Heart right ventricle (tissue), 16 donors: ENCODE measurements at regions not wholly inside any gene's neighbourhood (a gene's known extent, or its start where the extent isn't known, plus 50 kb on each side); places are given as distances from the start of the nearest gene placed in this dataset.

ENCODE experiments used
- ATAC-seq, 8 donors: fragments of 200-7000 bp; cut with Tn5 transposase; one replicate each; pipeline ENCODE4 v1.9.1; 2020; ENCODE audit warnings: mild to moderate bottlenecking in 8 of 8, moderate library complexity in 8 of 8, moderate number of reproducible peaks in 1 of 8
- DNase-seq, 2 donors: peaks; one replicate each; pipeline ENCODE4 v3.0.0-alpha.2; 2020
- H3K27ac ChIP-seq, 10 donors: fragments of 200-600 bp; sonication (generic) in 2 of 10; one replicate each; pipeline versions ENCODE4 v1.5.0 to v1.8.0; 2020 to 2022; ENCODE audit warnings: mild to moderate bottlenecking in 3 of 10
- H3K27me3 ChIP-seq, 7 donors: fragments of 200-600 bp; one replicate each; pipeline ENCODE4 v1.8.0; 2021 to 2022; ENCODE audit warnings: mild to moderate bottlenecking in 2 of 7
- H3K36me3 ChIP-seq, 9 donors: fragments of 200-600 bp; sonication (generic) in 1 of 9; one replicate each; pipeline versions ENCODE4 v1.5.0 to v1.8.0; 2020 to 2022; ENCODE audit warnings: mild to moderate bottlenecking in 2 of 9
- H3K4me1 ChIP-seq, 9 donors: fragments of 200-600 bp; sonication (generic) in 1 of 9; one replicate each; pipeline versions ENCODE4 v1.5.0 to v1.8.0; 2020 to 2022; ENCODE audit warnings: mild to moderate bottlenecking in 4 of 9
- H3K4me3 ChIP-seq, 10 donors: fragments of 200-600 bp; sonication (generic) in 2 of 10; one replicate each; pipeline versions ENCODE4 v1.5.0 to v1.8.0; 2020 to 2022; ENCODE audit warnings: mild to moderate bottlenecking in 7 of 10, moderate library complexity in 2 of 10
- H3K9me3 ChIP-seq, 11 donors: fragments of 200-600 bp in 10 of 11; sonication (generic) in 2 of 11; one replicate each; pipeline versions ENCODE4 v1.5.0 to v1.8.0; 2013 to 2022; ENCODE audit warnings: mild to moderate bottlenecking in 2 of 11, control low read depth in 1 of 11, moderate library complexity in 1 of 11
- WGBS, 2 donors: extraction: QIAGEN DNeasy Blood & Tissue Kit; methylation state at CpG; one replicate each; pipeline ENCODE4 v1.1.7; 2013; ENCODE audit warnings: inconsistent platforms in 1 of 2; 5-methylcytosine and 5-hydroxymethylcytosine counted together
- intact Hi-C, 10 donors: fragments of 100-400 bp; cut with DNase I; formaldehyde crosslinking; loops; one replicate each; pipeline versions ENCODE4 v1.11.1 to v1.14.2; 2022
- TF ChIP-seq, protein P1 (sequence below), 9 donors: fragments of 200-600 bp; sonication (generic) in 2 of 9; IDR thresholded peaks; one replicate each; pipeline versions ENCODE4 v1.5.0 to v1.8.0; 2021 to 2022; ENCODE audit warnings: antibody characterized with exemption in 9 of 9, mild to moderate bottlenecking in 5 of 9, moderate library complexity in 1 of 9
- donor health status: Arrhythmogenic right ventricular cardiomyopathy.
- donor health status: ischemic (EF 13 %, LVEDD 7.1; RV severe dilation, severe dysfunction).
- donor health status: healthy with polysubstance abuse.
- donor health status: DM: no; HTN: yes; CAD: no.
- donor health status: DM: no; HTN: no; CAD: no.
- donor health status: ischemic (EF 25% LVEDD 6.9; RV normal size, moderate dysfunction).
- donor health status: ischemic (EF 25% LVEDD 5.7; RV mildly dilated, moderate dysfunction).
- donor health status: healthy.
- donor health status: DM: yes; HTN: yes; CAD: no.
- donor health status: Ischemic cardiomyopathy.
- donor health status: ischemic (EF 35%, LVEDD 5.7; RV mildly dilated, moderate dysfunction).
- donor health status: nonischemic (EF 11% LVEDD 7.7; RV severe dilation, severe dysfunction).
- donor health status: DM: yes; HTN: yes; CAD: no.
- donor health status: PGD.
- donor health status: ischemic (EF 29% LVEDD 5.4; RV normal size, mild dysfunction).
- donor health status: nonischemic (EF 23%, LVEDD 6.1; RV moderate dilation, normal function).

DNA sequence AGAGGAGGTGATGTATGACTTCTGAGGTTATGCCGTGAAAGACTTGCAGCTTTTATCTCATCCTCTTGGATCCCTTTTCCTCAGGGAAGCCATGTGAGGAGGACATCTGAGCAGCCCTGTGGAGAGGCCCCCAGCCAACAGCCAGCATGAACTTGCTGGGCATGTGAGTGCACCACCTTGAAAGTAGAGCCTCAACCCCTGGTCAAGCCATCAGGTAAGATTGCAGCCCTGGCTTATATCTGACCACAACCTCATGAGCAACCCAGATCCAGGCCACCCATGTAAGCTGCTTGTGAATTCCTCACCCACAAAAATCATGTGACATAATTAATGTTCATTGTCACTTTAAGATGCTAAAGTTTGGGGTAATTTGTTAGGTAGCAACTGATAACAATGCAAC lies 121.0 kb downstream of the MIAT start:
- Histone ChIP-seq H3K4me1 (peaks cover 0 to 22% (median 5%) of the 10 kb centered on the region in 9 donors), H3K36me3 (peaks cover 0 to 74% (median 7%) of the 10 kb centered on the region in 9 donors), H3K9me3 (peaks cover 0 to 20% (median 0%) of the 10 kb centered on the region in 11 donors), H3K27me3 (no peaks in the 10 kb centered on the region), H3K4me3 (no peak overlapping the region), H3K27ac (peak overlapping the region in 1 of 10 donors; percentile 31)
- ATAC-seq (peak in 3 of 8 donors; percentile 33 to 55 (median 39)), DNase-seq (no peak)
- WGBS, 2 donors, result 54 to 56% methylated on average over 1 of the region's 1 CpG
- TF ChIP-seq, protein P1, sequence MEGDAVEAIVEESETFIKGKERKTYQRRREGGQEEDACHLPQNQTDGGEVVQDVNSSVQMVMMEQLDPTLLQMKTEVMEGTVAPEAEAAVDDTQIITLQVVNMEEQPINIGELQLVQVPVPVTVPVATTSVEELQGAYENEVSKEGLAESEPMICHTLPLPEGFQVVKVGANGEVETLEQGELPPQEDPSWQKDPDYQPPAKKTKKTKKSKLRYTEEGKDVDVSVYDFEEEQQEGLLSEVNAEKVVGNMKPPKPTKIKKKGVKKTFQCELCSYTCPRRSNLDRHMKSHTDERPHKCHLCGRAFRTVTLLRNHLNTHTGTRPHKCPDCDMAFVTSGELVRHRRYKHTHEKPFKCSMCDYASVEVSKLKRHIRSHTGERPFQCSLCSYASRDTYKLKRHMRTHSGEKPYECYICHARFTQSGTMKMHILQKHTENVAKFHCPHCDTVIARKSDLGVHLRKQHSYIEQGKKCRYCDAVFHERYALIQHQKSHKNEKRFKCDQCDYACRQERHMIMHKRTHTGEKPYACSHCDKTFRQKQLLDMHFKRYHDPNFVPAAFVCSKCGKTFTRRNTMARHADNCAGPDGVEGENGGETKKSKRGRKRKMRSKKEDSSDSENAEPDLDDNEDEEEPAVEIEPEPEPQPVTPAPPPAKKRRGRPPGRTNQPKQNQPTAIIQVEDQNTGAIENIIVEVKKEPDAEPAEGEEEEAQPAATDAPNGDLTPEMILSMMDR (IDR thresholded peaks at IDR 0.05), result no peak
- intact Hi-C loops, result no loop called here

DNA sequence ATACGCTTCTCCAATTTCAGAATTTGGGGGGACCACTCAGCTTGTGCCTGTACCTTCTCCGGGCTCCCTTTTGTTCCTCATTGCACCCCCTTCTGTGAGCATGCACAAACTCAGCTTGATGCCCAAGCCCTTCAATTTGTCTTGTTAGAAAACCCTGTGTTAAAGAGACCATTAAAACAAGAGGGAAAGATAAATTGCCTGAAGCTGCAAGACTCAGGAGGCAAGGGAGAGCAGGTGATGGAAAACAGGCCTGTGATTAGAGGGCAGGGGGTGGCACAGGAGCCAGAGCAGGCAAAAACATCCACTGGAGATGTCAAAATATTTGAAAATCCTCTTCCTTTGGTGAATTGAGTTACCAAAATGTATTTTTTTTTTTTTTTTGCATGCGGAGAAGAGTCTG lies 121.7 kb downstream of the MIAT start:
- DNase-seq (no peak), ATAC-seq (no peak)
- Histone ChIP-seq H3K36me3 (peaks cover 0 to 78% (median 7%) of the 10 kb centered on the region in 9 donors), H3K27me3 (no peaks in the 10 kb centered on the region), H3K9me3 (peaks cover 0 to 20% (median 0%) of the 10 kb centered on the region in 11 donors), H3K27ac (no peak overlapping the region), H3K4me1 (peaks cover 0 to 22% (median 5%) of the 10 kb centered on the region in 9 donors), H3K4me3 (no peak overlapping the region)
- 81 to 86% methylated on average over 3 of the region's 3 CpGs for WGBS, 2 donors
- TF ChIP-seq, protein P1 (IDR thresholded peaks at IDR 0.05), result no peak
- intact Hi-C loops, result no loop called here

DNA sequence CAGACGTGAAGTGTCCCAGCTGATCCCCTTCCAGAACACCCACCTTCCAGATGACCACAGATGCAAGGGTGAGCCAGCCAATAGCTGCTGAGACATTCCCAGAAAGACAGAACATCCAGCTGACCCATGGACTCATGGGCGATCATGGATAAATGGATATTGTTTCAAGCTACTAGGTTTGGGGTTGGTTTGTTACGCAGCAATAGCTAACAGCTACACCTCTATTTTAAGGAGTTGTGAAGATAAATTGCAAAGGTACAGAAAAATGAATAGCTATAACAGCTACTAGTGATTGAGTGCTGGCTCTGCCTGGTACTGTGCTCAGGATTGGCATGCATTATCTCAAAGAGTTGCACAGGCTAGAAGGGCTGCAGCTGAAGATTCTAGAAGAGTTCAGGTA lies 122.5 kb downstream of the MIAT start:
- ATAC-seq (no peak), DNase-seq (no peak)
- Histone ChIP-seq H3K4me1 (peaks cover 0 to 22% (median 5%) of the 10 kb centered on the region in 9 donors), H3K9me3 (peaks cover 0 to 18% (median 0%) of the 10 kb centered on the region in 11 donors), H3K36me3 (peaks cover 0 to 76% (median 7%) of the 10 kb centered on the region in 9 donors), H3K4me3 (no peak overlapping the region), H3K27me3 (no peaks in the 10 kb centered on the region), H3K27ac (no peak overlapping the region)
- TF ChIP-seq, protein P1 (IDR thresholded peaks at IDR 0.05), result no peak
- intact Hi-C loops, result no loop called here
- 94 to 96% methylated on average over 3 of the region's 3 CpGs for WGBS, 2 donors

DNA sequence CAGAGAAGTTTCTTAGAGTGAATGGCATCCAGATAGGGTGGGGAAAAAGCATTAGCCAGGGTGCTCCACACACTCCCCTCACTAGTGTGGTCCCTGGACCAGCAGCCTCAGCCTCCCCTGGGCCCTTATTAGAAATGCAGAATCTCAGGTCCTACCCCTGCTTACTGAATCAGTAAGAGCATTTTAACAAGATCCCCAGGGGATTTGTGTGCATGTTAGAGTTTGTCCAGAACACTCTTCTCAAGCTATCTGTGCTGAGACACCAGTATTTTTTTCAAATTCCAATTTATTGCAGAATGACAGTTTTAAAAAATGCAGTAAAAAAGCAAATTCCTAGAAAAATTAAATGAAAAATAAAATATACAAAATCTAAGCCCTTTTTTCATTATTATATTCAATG lies 123.1 kb downstream of the MIAT start:
- DNase-seq (no peak), ATAC-seq (no peak)
- H3K36me3 ChIP-seq, result peaks cover 0 to 72% (median 7%) of the 10 kb centered on the region in 9 donors
- no peak overlapping the region for H3K27ac ChIP-seq
- no peak overlapping the region for H3K4me3 ChIP-seq
- intact Hi-C loops, result no loop called here
- TF ChIP-seq, protein P1 (IDR thresholded peaks at IDR 0.05), result no peak
- peaks cover 0 to 14% (median 0%) of the 10 kb centered on the region in 11 donors for H3K9me3 ChIP-seq
- peaks cover 0 to 22% (median 5%) of the 10 kb centered on the region in 9 donors for H3K4me1 ChIP-seq
- no peaks in the 10 kb centered on the region for H3K27me3 ChIP-seq
